Glutamatergic neuron (in vitro differentiated cells): ENCODE measurements at regions not wholly inside any gene's neighbourhood (a gene's known extent, or its start where the extent isn't known, plus 50 kb on each side); places are given as distances from the start of the nearest gene placed in this dataset.

Experiments used
- DNase-seq: peaks from one replicate; pipeline ENCODE4 v3.0.0; 2022
- H3K27ac Mint-ChIP-seq: one replicate; pipeline ENCODE4 v1.8.0; 2020; ENCODE audit warnings: mild to moderate bottlenecking, mixed read lengths, inconsistent platforms; ENCODE audit not compliant: unreplicated experiment
- H3K27me3 Mint-ChIP-seq: one replicate; pipeline ENCODE4 v1.8.0; 2020; ENCODE audit warnings: mild to moderate bottlenecking, moderate library complexity, mixed read lengths, inconsistent platforms; ENCODE audit not compliant: unreplicated experiment
- H3K36me3 Mint-ChIP-seq: one replicate; pipeline ENCODE4 v1.8.0; 2020; ENCODE audit warnings: mild to moderate bottlenecking, mixed read lengths, inconsistent platforms; ENCODE audit not compliant: unreplicated experiment
- H3K4me1 Mint-ChIP-seq: one replicate; pipeline ENCODE4 v1.8.0; 2020; ENCODE audit warnings: mild to moderate bottlenecking, low read depth, mixed read lengths, inconsistent platforms; ENCODE audit not compliant: unreplicated experiment
- H3K4me3 Mint-ChIP-seq: one replicate; pipeline ENCODE4 v1.8.0; 2020; ENCODE audit warnings: mild to moderate bottlenecking, mixed read lengths, inconsistent platforms; ENCODE audit not compliant: unreplicated experiment
- H3K9me3 Mint-ChIP-seq: one replicate; pipeline ENCODE4 v1.8.0; 2020; ENCODE audit warnings: mild to moderate bottlenecking, moderate library complexity, mixed read lengths, inconsistent platforms; ENCODE audit not compliant: unreplicated experiment
- CTCF ChIP-seq: fragments of 200-600 bp; sonication (generic); IDR thresholded peaks from one replicate; pipeline ENCODE4 v1.5.0; 2021; ENCODE audit not compliant: partially characterized antibody, unreplicated experiment

GRCh38 chr2:42878581-42878980 lies 86.2 kb upstream of the HAAO start:
- H3K27me3 Mint-ChIP-seq, result no peaks in the 10 kb centered on the region
- TF ChIP-seq CTCF, result no peak
- no peak for DNase-seq
- no peak overlapping the region for H3K27ac Mint-ChIP-seq
- H3K9me3 Mint-ChIP-seq, result no peaks in the 10 kb centered on the region
- H3K36me3 Mint-ChIP-seq, result no peaks in the 10 kb centered on the region
- no peaks in the 10 kb centered on the region for H3K4me1 Mint-ChIP-seq
- no peak overlapping the region for H3K4me3 Mint-ChIP-seq

- no peaks in the 10 kb centered on the region for H3K36me3 Mint-ChIP-seq
- no peak overlapping the region for H3K27ac Mint-ChIP-seq
- no peak for TF ChIP-seq CTCF
- H3K27me3 Mint-ChIP-seq, result no peaks in the 10 kb centered on the region
- no peaks in the 10 kb centered on the region for H3K4me1 Mint-ChIP-seq
- no peaks in the 10 kb centered on the region for H3K9me3 Mint-ChIP-seq
- H3K4me3 Mint-ChIP-seq, result no peak overlapping the region
- DNase-seq, result no peak
Measured at GRCh38 chr2:42877936-42878335, 85.6 kb upstream of the HAAO start.

GRCh38 chr2:42877511-42877910 lies 85.1 kb upstream of the HAAO start:
- Mint-ChIP-seq H3K27me3 (no peaks in the 10 kb centered on the region), H3K27ac (no peak overlapping the region), H3K9me3 (no peaks in the 10 kb centered on the region), H3K36me3 (no peaks in the 10 kb centered on the region), H3K4me3 (no peak overlapping the region), H3K4me1 (no peaks in the 10 kb centered on the region)
- no peak for TF ChIP-seq CTCF
- DNase-seq, result no peak

GRCh38 chr2:42876326-42876751 lies 84.0 kb upstream of the HAAO start:
- H3K27ac Mint-ChIP-seq, result no peak overlapping the region
- DNase-seq, result no peak
- no peaks in the 10 kb centered on the region for H3K36me3 Mint-ChIP-seq
- H3K27me3 Mint-ChIP-seq, result no peaks in the 10 kb centered on the region
- H3K4me3 Mint-ChIP-seq, result no peak overlapping the region
- TF ChIP-seq CTCF, result no peak
- no peaks in the 10 kb centered on the region for H3K9me3 Mint-ChIP-seq
- no peaks in the 10 kb centered on the region for H3K4me1 Mint-ChIP-seq

- TF ChIP-seq CTCF, result no peak
- Mint-ChIP-seq H3K36me3 (no peaks in the 10 kb centered on the region), H3K4me3 (no peak overlapping the region), H3K27ac (no peak overlapping the region), H3K9me3 (no peaks in the 10 kb centered on the region), H3K27me3 (no peaks in the 10 kb centered on the region), H3K4me1 (no peaks in the 10 kb centered on the region)
- no peak for DNase-seq
Measured at GRCh38 chr2:42875880-42876279, 83.5 kb upstream of the HAAO start.
